ENCODE measurements at regions not wholly inside any gene's neighbourhood (a gene's known extent, or its start where the extent isn't known, plus 50 kb on each side); places are given as distances from the start of the nearest gene placed in this dataset.
A peak's percentile ranks its signal among the peaks of the same experiment; 100 is the strongest.

DNA sequence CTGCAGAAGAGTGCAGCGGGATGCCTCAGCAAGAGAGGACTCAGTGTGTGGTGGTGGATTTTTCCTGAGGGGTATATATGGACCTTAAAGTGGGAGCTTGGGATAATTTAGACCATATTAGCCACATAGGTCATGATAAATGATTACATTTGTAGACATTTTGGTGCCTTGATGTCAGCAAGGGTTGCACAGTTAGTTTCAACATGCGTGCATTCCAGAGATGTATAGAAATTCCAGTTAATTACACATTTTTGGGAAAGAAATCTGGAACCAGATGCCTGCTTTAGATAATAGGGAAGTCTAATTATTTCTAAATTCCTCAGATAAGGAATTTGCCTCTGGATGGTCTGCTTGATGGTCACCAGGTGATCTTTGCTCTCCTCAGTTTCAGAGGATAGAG lies 440.6 kb upstream of the PAPPA start:
- no peak for TF ChIP-seq CTCF (IDR thresholded peaks at IDR 0.05; ENCODE audit: insufficient read depth, low read length, missing control alignments)
- no peak overlapping the region for H3K4me3 ChIP-seq (ENCODE audit: low read depth, low read length)
- DNase-seq (ENCODE audit: low read depth, low spot score): no peak
- POLR2A ChIA-PET: no interaction called here
- CTCF ChIA-PET: interaction anchor here (1.8 kb wide), 1 partner anchor 120 kb away, joined by 12 read pairs; no protein-coding TSS in a partner anchor

DNA sequence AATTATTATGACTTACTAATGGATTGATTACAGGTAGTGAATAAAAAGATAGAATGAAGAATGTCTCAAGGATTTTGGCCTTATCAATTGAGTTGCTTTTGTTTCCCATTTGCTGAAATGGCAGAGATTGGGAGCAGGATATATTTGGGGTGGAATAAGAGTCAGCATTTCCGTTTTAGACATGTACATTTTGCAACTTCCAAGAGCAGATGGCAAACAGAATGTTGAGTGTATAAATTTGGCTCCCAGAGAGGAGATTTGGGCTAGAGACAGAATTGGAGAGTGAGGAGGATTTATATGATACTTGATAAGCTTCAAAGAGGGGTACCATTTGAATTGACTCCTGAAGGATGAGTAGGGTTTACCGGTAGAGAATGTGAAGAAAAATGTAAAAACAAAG lies 437.9 kb upstream of the PAPPA start:
- DNase-seq (ENCODE audit: low read depth, low spot score): no peak
- ChIA-PET CTCF (interaction anchor here (1.0 to 1.7 kb wide), 2 partner anchors 60 to 123 kb away, joined by 3 read pairs; no protein-coding TSS in a partner anchor), POLR2A (no interaction called here)
- TF ChIP-seq CTCF (IDR thresholded peaks at IDR 0.05; ENCODE audit: insufficient read depth, low read length, missing control alignments): no peak
- no peak overlapping the region for H3K4me3 ChIP-seq (ENCODE audit: low read depth, low read length)

DNA sequence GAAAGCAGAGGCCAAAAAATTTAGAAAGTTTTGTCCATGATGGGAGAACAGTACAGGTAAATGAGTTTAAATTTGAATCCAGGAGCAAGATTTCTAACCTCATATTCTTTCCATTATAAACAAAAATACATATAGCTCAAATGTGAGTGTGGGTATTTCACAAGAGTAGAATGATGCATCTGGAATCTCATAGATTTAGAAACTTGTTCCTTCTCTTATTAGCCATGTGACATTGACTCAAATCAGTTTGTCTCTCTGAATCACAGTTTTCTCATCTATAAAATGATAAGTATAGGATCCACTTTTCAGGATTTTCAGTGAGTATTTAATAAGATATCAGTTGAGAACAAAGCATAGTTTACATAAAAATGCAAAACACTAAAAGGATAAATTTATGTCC lies 436.3 kb upstream of the PAPPA start:
- CTCF ChIA-PET: interaction anchor here (1.5 kb wide), 1 partner anchor 23 kb away, joined by 4 read pairs; no protein-coding TSS in a partner anchor
- no peak overlapping the region for H3K4me3 ChIP-seq (ENCODE audit: low read depth, low read length)
- DNase-seq (ENCODE audit: low read depth, low spot score): no peak
- POLR2A ChIA-PET: interaction anchor here (1.0 to 1.1 kb wide), 2 partner anchors 112 to 124 kb away, joined by 3 to 4 read pairs; no protein-coding TSS in a partner anchor
- TF ChIP-seq CTCF (IDR thresholded peaks at IDR 0.05; ENCODE audit: insufficient read depth, low read length, missing control alignments): no peak

DNA sequence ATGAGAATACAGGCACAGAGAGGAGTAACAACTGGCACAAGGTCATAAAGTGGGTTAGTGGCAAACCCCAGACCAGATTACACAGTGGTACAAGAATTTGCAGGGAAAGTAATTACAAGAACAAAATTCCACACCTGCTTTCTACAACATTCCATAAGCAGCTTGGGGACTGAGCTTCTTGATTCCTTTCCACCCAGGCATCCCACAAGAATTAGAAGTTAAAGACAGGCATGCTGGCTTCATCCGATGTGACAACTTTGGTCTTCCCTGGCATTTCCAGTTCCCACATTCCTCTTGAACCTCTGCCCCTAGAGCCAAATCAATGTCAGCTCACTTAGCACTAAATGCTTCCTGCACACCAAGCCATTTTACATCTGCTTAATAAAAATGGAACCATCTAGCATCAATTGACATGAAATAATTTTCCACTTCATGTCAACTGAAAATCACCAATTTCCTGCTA lies 435.8 kb upstream of the PAPPA start:
- H3K4me3 ChIP-seq (ENCODE audit: low read depth, low read length): no peak overlapping the region
- CTCF ChIA-PET: interaction anchor here (1.5 kb wide), 1 partner anchor 23 kb away, joined by 4 read pairs; no protein-coding TSS in a partner anchor
- POLR2A ChIA-PET: interaction anchor here (1.0 to 1.1 kb wide), 2 partner anchors 113 to 124 kb away, joined by 3 to 4 read pairs; no protein-coding TSS in a partner anchor
- DNase-seq (ENCODE audit: low read depth, low spot score): peak; percentile 80
- TF ChIP-seq CTCF (IDR thresholded peaks at IDR 0.05; ENCODE audit: insufficient read depth, low read length, missing control alignments): no peak

- CTCF ChIA-PET: interaction anchor here (1.4 kb wide), 1 partner anchor 841 kb away, joined by 3 read pairs; no protein-coding TSS in a partner anchor
- no peak overlapping the region for H3K4me3 ChIP-seq (ENCODE audit: low read depth, low read length)
- POLR2A ChIA-PET: no interaction called here
Observed at GRCh38 chr9:115730396-115730795, 423.2 kb upstream of the PAPPA start.

GRCh38 chr9:115730845-115731244 lies 422.7 kb upstream of the PAPPA start:
- ChIA-PET CTCF (interaction anchor here (1.4 kb wide), 1 partner anchor 841 kb away, joined by 3 read pairs; no protein-coding TSS in a partner anchor), POLR2A (no interaction called here)
- H3K4me3 ChIP-seq (ENCODE audit: low read depth, low read length): no peak overlapping the region
- no peak for DNase-seq (ENCODE audit: low read depth, low spot score)
- TF ChIP-seq CTCF (IDR thresholded peaks at IDR 0.05; ENCODE audit: insufficient read depth, low read length, missing control alignments): no peak

More at GRCh38 chr9:115730396-115730795, 423.2 kb upstream of the PAPPA start:
- DNase-seq (ENCODE audit: low read depth, low spot score): no peak
- TF ChIP-seq CTCF (IDR thresholded peaks at IDR 0.05; ENCODE audit: insufficient read depth, low read length, missing control alignments): no peak
